HG03342 (cell line): ENCODE measurements at regions not wholly inside any gene's neighbourhood (a gene's known extent, or its start where the extent isn't known, plus 50 kb on each side); places are given as distances from the start of the nearest gene placed in this dataset.
"Not testable (repeated sequence)": the region's sequence is repeated elsewhere in the genome, so short reads cannot be mapped to it uniquely, and the experiment has no call there.

Experiments used
- ATAC-seq: cut with Tn5 transposase; IDR thresholded peaks from one replicate; pipeline ENCODE4 v1.9.1; 2021; ENCODE audit warnings: mild to moderate bottlenecking, moderate library complexity; ENCODE audit not compliant: unreplicated experiment

GRCh38 chr2:131738533-131738932 is 210.8 kb downstream of the CCDC74A start:
- ATAC-seq = not testable (repeated sequence)

GRCh38 chr2:131738996-131739434 is 211.3 kb downstream of the CCDC74A start:
- ATAC-seq = not testable (repeated sequence)

GRCh38 chr2:131753640-131754561 is 226.2 kb downstream of the CCDC74A start:
- no peak for ATAC-seq

- no peak for ATAC-seq
Observed at GRCh38 chr2:131754929-131755720, 227.4 kb downstream of the CCDC74A start.

- ATAC-seq = no peak
Observed at GRCh38 chr2:131756141-131756907, 228.6 kb downstream of the CCDC74A start.

GRCh38 chr2:131758941-131759340 is 231.3 kb downstream of the CCDC74A start:
- not testable (repeated sequence) for ATAC-seq

GRCh38 chr2:131774955-131775555 is 247.4 kb downstream of the CCDC74A start:
- ATAC-seq = not testable (repeated sequence)

- ATAC-seq = not testable (repeated sequence)
Observed at GRCh38 chr2:131775903-131776506, 248.3 kb downstream of the CCDC74A start.

- ATAC-seq = not testable (repeated sequence)
Observed at GRCh38 chr2:131780446-131780845, 252.8 kb downstream of the CCDC74A start.

- ATAC-seq = no peak
Observed at GRCh38 chr2:131801210-131801744, 273.6 kb downstream of the CCDC74A start.

- ATAC-seq = peak; percentile 97
Observed at GRCh38 chr2:131801745-131802350, 274.2 kb downstream of the CCDC74A start.

- ATAC-seq = not testable (repeated sequence)
Observed at GRCh38 chr2:131802351-131802836, 274.7 kb downstream of the CCDC74A start.

- ATAC-seq = not testable (repeated sequence)
Observed at GRCh38 chr2:131803237-131803636, 275.5 kb downstream of the CCDC74A start.

GRCh38 chr2:131812605-131813004 is 284.9 kb downstream of the CCDC74A start:
- ATAC-seq = not testable (repeated sequence)

GRCh38 chr2:131813378-131813777 is 285.7 kb downstream of the CCDC74A start:
- not testable (repeated sequence) for ATAC-seq

- ATAC-seq = not testable (repeated sequence)
Observed at GRCh38 chr2:131818267-131818973, 290.7 kb downstream of the CCDC74A start.

- ATAC-seq = not testable (repeated sequence)
Observed at GRCh38 chr2:131822237-131822721, 294.6 kb downstream of the CCDC74A start.

GRCh38 chr2:131823058-131823457 is 295.4 kb downstream of the CCDC74A start:
- ATAC-seq = not testable (repeated sequence)
